HG02870 (cell line): ENCODE measurements at regions not wholly inside any gene's neighbourhood (a gene's known extent, or its start where the extent isn't known, plus 50 kb on each side); places are given as distances from the start of the nearest gene placed in this dataset.
"Not testable (repeated sequence)": the region's sequence is repeated elsewhere in the genome, so short reads cannot be mapped to it uniquely, and the experiment has no call there.

Experiments used
- ATAC-seq: cut with Tn5 transposase; IDR thresholded peaks from one replicate; pipeline ENCODE4 v1.9.1; 2021; ENCODE audit warnings: mild to moderate bottlenecking, moderate library complexity; ENCODE audit not compliant: unreplicated experiment

DNA sequence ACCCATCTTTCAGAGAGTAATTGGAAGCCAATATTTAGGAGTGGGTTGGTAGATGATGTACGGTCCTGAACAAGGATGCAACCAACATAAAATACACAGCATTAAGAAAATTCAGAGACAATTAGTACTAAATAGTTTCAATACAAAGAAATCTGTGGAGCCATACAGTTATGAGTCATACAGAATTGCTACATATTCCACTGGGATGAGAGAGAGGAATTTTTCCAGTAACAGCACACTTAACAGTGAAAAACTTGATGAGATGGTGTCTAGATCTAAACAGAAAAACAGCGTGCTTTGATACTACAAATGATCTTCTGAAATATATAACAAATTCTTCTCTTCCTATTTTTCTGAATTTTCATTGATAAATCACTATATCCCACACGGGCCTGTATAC is 1999.3 kb upstream of the CDH9 start:
- no peak for ATAC-seq

DNA sequence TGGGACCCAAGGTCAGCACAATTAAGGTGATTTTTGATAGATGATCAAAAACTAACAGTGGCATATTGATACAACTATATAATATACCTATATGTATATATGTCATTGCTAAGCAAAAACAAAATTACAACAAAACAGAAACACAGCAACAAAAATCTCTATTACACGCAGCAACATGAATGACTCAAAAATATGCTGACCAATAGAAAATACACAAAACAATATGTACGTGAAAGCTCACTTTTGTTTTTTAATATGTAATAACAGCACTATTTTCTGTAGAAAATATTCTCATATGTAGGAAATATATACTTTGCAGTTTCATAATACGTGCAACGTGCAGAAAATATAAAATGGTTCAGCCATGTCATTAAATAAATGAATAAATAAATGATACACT is 1985.7 kb upstream of the CDH9 start:
- ATAC-seq = no peak

DNA sequence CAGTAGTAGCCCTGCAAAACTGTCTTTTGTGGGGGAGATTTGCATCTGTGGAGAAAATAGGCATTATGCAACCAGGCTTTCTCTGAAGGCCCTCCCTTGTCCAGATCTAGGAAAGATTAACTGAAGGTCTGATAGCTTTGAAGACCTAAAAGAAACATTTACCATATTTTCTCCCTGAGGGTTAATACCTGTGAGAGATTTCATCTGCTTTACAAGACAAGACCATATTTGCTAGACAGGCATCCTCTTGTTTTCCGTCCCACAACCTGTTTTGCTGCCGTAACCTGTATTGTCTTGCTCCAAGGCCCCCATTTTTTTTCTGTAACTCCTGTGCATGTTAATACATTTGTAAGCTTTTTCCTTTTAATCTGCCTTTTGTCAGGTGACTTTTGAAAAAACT is 1985.2 kb upstream of the CDH9 start:
- no peak for ATAC-seq

DNA sequence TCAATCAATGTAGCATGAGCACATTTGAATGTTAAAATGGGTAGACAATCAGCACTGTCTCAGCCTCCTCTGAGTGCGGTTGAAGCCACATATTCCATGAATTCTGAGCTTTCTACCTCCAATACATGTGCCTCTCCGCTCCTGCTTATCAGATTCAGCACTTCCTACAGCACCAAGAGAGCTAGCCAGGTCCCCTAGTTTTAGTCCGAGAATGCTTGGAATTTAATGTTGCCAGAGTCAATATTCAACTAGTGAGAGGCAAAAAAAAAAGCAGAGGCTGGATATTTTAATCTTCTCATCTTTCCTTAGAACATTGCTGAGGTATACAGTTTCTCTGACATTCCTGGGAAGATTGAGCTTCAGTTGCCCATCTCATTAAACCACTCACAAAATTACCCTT is 1979.1 kb upstream of the CDH9 start:
- no peak for ATAC-seq

DNA sequence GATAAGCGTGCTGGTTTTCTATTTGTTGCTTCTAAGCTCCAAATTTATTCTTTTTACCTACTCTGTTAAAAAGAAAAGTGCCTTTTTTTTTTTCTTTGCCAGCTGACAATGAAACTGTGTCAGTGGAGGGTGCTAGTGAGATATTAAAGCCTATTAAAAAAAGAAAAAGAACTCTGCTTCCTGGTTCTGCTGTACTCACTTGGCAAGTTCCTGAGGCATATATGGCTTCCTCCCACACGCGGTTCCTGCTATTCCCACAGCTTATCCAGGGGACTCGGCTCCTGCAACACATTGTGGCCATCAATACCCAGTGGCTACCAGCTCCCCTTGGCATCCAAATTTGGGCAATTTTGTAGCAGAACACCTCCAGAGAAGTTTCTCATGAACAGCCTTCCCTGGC is 1977.7 kb upstream of the CDH9 start:
- no peak for ATAC-seq

DNA sequence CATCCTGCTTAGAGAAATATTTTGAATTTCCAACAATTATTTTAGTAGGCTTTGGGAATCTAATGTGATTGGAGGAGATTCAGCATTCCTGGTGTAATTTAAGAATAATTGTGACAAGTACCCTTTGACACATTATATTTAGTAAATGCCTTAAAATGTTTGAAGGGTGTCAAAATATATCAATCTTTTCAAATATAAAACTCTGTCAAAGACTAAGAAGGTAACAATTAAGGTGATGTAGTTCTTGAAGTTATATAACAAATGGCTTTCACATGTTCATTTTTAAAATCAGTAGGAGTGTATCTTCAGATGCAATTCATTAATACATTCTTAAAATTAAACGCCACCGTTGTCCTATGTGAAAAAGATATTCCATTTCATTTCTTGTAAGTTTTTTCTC is 1977.1 kb upstream of the CDH9 start:
- ATAC-seq = no peak

DNA sequence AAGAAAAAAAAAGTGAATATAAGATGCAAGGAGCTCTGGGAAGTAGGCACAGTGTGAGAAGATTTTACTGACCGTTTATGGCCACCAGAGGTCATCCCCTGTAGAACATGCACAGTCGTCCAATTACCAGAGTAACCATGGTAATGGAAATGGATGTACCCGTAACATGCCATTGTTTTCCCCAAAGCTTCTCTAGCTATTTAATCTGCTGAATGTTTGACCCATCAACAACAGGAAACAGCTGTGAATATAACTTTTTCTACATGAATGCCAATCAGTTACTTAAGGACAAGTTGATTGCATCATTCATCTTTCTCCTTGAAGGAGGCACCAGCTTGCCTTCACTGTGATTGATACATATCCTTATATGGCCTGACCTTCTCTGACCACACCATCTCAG is 1967.0 kb upstream of the CDH9 start:
- ATAC-seq = no peak

DNA sequence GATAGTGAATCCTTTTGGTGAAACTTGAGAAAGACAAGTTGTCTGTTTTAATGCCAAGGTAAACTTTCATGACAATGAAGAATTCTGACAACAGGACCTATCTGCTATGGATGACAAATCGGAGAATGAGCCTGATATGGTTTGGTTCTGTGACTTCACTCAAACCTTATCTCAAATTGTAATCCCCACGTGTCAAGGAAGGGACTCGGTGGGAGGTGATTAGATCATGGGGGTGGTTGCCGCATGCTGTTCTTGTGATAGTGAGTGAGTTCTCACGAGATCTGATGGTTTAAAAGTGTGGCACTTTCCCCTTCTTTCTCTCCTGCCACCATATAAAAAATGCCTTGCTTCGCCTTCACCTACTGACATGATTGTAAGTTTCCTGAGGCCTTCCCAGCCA is 1964.1 kb upstream of the CDH9 start:
- ATAC-seq = no peak

DNA sequence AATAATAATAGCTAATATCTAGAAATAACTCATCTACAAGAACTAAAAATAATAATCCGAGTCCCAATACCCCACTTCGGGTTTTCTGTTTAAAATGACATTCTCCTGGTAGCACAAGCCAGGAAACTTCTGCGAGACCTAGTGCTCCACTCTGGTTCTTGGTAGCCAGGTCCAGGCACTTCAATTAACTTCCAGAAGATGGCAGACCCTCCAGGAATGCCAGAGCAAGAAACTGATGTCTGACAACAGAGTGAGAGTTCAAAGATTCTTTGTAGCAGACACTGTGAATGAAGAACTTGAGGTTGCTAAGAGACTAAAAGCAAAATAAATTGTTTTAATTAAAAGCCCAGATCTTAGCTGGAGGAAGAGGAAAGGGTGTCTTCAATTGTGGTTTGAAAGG is 1963.3 kb upstream of the CDH9 start:
- no peak for ATAC-seq

DNA sequence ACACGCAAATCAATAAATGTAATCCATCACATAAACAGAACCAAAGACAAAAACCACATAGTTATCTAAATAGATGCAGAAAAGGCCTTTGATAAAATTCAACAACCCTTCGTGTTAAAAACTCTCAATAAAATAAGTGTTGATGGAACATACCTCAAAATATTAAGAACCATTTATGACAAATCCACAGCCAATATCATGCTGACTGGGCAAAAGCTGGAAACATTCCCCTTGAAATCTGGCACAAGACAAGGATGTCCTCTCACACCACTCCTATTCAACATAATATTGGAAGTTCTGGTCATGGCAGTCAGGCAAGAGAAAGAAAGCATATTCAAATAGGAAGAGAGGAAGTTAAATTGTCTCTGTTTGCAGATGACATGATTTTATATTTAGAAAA is 1946.3 kb upstream of the CDH9 start:
- no peak for ATAC-seq

DNA sequence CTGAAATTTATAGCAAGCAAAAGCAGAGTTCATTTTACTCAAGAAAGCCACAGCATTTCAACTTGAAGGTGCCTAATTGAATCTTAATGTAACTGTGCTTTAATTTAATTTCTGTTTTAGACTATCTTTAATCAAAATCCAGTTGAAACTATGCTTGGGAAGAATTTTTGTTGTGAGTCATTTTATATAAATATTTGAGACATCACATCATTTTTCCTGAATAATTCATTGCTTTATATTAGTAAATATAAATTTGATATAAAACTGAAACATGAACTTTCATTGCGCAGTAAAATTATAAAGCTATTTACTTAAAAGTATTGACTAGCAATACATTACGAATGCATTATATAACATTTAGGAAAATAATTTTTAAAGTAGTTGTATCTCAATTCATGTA is 1937.1 kb upstream of the CDH9 start:
- no peak for ATAC-seq

DNA sequence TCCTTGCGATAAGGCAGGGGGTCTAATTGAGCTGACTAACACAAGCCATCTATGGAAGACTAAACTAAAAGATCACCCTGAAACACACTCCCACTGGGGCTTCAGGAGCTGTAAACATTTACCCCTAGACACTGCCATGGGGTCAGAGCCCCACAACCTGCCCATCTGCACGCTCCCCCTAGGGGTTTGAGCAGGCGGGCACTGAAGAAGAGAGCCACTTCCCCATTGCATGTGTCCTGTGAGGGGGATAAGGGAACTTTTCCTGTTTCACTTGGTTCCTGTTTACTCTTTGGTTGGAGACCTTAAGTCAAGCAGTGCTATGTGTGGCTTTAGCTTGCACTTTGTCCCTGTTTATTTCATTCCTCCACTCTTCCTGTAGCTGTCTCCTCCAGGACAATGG is 1929.5 kb upstream of the CDH9 start:
- ATAC-seq = no peak

DNA sequence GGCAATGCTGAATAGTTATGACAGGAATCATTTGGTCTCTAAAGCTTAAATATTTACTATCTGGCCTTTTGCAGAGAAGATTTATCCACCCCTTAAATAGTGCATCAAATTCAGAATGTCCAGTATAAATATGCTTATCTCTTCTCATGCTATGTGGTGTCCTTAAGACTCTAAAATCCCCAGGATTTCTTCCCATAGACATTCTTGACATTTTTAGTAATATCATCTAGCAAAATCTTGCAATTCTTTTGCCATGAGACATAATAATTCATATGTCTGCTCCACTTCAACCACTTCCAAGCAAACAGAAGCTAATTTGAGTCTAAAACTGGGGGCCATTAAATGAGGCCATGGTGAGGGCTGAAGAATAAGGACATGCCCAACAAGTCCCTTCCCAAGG is 1923.4 kb upstream of the CDH9 start:
- no peak for ATAC-seq

DNA sequence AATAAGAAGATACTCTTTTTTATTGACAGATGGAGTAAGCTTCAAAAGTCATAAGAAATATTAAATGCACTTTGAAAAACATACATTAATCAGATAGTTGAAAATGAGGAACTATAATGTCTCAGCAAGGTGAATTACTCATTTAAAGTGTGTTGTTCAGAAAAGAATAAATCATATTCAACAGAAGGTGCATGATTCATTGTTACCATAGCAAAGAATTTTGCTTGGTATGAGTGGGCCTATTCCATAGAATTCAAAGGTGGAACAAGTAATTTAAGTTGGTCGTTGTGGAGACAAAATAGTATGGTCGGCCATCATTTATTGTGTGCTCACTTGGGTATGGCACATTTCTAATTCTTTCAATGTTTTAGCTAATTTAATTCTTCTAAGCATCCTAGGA is 1920.2 kb upstream of the CDH9 start:
- no peak for ATAC-seq

DNA sequence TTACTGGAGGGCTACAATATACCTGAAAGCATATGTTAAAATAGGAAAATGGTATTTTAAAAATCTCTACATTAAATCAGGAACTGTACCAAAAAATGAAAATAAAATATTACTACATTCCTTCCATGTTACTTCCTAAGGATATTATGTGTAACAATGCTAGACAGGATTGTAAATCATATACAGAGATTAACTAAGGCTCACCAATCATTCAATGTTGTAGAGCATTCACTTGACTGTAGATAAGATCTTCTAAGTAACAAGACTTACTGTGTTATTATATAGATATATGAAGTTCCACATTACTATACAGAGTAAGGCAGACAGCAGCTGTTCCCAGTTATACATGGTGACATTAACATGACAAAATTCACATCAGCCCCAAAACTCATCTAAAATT is 1919.1 kb upstream of the CDH9 start:
- ATAC-seq = no peak

DNA sequence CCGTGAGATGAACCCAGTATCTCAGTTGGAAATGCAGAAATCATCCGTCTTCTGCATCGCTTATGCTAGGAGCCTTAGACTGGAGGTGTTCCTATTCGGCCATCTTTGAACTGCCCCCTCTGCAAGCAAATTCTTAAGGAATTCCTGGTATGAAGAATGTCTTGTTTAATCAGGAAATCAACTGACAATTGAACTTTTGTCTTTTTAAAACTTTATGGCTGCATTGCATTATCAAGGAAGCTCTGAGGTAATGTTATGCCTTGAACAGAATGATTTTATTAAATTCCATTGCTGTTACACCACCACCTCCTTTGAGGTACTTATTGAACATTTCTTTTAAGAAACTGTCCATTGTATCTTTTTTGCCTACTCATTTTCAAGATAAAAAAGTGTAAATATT is 1915.7 kb upstream of the CDH9 start:
- ATAC-seq = no peak

DNA sequence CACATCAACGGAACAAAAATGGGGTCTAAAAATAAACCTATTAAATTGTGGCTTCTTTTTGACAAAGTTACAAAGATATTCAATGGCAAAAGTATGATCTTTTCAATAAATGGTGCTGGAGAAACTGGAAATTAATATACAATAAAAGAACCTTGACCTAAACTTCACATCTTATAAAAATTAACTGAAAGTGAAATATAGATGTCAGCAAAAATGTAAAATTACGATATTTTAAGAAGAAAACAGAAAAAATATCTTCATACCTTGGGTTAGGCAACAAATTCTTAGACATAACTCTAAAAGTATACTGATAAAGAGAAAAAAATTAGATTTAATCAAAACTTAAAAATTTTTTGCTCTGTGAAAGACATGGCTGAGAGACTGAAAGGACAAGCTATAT is 1909.5 kb upstream of the CDH9 start:
- no peak for ATAC-seq

DNA sequence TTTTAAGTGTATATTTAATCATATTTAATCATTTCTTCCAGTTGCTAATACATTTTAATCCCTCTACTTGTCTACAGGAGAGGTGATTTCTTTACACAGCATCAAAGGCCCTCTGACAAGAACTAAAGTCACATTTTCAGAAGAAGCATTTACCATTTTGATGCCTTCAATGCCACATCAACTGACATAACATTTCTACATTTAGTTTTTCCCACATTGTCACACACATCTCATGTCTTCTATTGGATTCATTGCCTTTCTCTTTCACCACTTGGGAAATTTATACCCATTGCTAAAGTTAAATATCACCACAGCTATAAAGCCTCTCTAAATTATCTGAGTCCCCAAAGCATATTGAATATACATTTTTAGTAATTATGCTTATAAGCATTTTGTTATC is 1907.5 kb upstream of the CDH9 start:
- no peak for ATAC-seq

DNA sequence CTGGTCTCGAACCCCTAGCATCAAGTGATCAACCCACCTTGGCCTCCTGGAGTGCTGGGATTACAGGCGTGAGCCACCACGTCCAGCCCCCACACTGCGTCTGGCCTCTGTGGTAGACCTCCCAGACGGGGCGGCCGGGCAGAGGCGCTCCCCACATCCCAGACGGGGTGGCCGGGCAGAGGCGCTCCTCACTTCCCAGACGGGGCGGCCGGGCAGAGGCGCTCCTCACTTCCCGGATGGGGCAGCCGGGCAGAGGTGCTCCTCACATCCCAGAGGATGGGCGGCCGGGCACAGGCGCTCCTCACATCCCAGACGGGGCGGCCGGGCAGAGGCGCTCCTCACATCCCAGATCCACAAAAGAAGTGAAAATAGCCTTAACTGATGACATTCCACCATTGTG is 1891.0 kb upstream of the CDH9 start:
- not testable (repeated sequence) for ATAC-seq

DNA sequence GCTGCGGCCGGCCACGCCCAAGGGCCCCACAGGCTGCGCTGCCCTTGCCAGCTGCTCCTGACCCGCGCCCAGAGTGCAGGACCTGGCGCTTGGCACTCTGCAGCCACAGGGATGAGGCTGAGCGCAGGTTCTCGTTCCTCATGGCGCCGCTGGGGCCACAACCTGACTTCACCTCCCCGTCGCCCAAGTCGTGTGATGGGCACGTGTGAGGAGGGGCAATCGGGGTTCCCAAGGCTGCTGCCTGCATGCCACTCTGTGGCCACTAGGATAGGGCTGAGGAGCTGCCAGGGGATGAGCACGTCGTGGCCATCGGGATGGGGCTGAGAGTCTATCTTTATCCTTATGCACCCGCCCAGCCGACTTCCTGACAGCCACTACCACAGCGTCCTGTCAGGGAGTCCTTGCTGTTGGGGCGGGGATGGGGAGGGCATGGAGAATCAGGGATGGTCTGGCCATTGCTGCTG is 1890.0 kb upstream of the CDH9 start:
- not testable (repeated sequence) for ATAC-seq

DNA sequence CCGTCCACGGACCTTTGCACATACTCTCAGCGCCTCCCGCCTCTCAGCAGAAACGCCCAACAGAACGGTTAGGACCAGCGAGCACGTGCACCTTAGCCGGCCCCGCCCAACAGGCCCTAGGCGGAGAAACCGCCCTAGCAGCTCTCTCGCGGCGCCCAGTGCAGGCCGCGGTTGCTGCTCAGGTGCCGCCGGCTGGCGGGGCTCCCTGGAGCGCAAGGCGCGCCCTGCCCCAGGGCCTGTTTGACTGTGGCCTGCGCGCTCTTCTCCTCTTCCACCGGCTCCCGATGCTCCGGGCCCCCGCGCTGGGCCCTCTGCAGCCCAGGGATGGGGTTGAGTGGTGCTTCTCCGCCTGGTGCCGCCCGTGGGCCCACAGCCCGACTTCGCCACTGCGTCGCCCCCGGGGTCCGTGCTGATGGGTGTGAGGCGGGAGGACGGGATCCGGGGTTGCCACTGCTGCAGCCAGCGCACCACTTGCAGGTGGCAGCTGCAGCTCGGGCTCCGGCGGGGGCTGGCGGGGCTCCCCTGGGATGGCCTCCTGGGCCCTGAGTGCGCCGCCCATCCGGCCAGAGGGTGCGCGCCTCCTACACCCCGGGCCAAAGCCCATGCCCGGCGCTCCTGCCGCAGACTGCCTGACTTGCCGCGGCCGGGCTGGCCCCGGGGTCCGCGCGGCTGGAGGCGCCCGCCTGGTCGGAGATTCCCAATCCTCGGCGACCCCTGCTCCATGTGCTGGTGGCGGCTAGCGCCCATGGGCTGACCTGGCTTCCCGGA is 1889.4 kb upstream of the CDH9 start:
- ATAC-seq = no peak

DNA sequence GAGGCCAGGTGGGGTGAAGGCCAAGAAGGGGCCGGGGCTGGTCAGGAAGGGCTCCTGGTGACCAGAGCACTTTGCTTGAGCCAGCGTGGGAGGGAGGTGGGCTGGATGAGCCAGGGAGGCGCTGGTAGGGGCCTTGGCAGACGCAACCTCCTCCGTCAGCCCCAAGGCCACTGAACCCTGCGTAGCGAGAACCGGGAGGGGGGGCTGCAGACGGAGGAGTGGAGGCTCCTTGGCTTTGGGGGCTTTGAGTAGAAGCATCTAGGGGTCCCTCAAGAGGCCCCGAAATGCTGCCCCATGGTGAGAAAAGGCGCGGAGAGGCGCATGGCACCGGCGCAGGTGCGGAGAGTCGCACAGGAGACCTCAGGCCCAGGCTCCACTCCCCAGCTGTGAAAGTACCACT is 1888.0 kb upstream of the CDH9 start:
- no peak for ATAC-seq

DNA sequence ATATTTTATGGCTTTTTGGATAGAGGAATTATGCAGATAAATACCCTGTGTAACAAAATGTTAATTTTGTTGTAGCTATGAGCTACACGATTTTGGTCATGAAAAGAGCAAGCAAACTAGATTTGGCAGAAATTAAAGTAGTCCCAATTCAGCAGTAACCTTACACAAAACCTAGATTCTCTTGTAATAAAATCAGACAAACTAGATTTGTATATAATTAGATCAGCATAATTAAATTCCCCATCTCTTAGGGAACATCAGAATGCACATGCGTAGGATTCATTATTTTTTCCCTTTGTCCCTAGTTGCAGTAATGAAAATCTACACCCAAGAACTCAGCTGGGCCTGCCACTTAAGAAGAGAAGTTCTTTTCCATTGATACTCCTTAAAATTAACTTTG is 1879.2 kb upstream of the CDH9 start:
- no peak for ATAC-seq
